GM21390 (cell line): ENCODE measurements at regions not wholly inside any gene's neighbourhood (a gene's known extent, or its start where the extent isn't known, plus 50 kb on each side); places are given as distances from the start of the nearest gene placed in this dataset.

ENCODE experiments used
- ATAC-seq: cut with Tn5 transposase; IDR thresholded peaks from one replicate; pipeline ENCODE4 v1.9.1; 2021; ENCODE audit not compliant: unreplicated experiment

DNA sequence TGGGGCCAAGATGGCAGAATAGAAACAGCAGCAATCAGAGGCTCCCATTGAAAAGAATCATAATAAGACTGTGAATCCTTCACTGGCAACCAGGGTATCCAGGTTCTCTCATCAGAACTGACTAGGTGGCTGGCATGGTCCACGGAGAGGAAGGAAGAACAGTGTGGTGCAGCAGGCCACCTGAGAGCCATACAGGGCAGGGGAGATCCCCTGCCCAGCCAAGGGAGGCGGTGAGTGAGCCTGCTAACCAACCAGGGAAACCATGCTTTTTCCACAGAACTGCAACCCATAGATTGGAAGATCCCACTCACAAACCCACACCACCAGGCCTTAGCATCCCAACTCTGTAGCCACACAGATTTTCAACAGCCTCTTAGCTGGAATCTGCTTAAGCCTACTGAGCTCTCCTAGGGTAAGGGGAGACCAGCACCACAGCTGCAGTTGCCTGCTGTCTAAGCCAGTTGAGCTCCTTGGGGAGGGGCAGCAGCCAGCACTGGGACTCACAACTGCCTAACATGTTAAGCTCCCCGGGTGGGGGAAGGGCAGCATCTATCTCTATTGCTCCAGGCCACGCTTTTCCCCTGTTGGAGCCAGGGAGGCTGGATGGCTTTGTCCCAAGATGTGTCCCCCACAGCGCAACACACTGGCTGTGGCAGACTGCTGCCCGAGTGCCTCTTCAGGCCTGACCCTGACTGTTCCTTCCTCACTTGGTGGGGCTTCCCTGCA is 342.6 kb upstream of the CCDC196 start:
- ATAC-seq: no peak

DNA sequence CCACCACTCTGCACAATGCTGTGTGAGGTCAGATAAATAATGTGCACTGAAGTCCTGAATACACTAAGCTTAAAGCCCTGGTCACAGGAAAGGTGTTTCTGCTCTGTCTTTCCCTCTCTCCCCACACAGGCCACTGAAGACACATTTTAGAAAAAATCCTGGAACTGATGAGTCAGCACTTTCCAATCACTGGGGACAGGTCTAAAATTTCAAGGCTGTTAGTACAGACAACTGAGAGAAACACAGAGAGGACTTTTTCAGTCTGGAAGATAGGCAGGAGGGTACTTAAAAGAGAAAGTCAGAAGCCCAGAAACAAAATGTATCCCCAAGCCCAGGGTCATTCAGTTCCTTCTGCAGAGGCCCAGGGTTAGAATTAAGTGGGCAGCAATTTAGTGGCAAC is 333.9 kb upstream of the CCDC196 start:
- ATAC-seq: no peak

DNA sequence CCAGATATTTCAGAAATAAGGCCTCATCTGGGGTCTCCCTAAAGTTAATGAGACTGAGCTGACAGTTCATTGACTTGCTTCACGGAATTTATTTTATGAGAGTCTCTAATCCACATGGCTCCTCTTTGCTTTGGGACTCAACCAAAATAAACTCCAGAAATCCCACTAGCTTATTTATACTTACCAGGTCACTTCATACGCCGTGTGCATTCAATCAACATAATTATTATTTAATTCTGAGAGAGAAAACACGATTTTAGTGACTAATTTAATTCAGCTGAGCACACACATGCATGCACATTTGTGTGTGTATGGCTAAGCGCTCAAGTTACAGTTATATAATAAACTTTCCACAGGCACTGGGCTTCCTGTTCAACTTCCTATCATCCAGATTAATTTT is 333.4 kb upstream of the CCDC196 start:
- no peak for ATAC-seq

DNA sequence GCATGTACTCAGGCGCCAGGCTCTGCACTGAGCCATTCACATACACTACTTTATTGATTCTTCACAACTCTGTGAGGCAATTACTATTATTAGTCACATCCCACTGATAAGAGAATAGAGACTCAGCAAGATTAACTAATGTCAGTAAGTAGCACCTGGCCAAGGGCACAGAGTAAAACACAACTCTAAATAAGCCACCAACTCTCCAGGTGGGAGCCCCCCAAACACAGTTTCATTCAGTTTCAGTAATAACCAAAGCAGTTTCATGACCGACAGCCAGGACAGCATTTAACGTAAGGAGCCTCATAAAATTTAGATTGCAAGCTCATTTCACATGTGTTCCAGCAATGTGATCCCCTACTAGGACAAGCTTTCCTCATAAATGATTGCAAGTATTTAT is 323.1 kb upstream of the CCDC196 start:
- ATAC-seq: no peak

DNA sequence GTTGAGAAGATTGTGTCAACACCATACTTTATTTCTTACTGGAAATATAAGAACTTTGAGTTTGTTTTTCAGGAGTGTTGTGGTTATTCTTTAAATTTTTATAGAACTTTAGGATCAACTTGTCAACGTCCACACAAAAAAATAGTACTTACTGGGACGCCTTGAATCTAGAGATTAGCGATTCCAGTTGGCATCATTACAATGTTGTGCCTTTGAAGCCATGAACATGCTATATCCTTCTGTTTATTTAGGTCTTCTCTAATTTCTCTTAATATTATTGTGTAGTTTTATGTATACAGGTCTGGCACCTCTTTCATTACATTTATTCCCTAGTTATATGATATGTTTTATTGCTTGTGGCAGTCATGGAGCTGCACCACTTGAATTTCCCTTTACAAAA is 320.8 kb upstream of the CCDC196 start:
- ATAC-seq: no peak

DNA sequence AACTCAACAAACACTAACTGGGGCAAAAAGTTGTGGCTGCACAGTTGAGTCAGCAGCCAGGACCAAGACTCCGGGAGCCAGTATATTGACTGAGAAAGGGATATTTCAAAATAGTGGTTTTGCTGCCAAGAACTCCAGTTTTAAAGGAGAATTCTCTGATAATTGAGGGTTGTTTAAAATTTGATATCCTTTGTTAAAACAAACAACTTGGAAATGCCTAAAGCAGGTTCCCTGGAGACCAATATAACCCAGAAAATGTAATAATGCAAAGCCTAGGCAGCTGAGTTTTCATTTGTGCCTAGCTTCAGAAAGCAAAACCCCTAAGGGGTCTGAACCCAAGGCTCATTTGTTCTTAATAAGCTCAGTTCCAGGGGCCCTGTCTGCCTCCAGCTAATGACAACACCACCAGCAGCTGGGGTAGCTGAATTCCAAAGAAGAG is 311.7 kb upstream of the CCDC196 start:
- no peak for ATAC-seq

DNA sequence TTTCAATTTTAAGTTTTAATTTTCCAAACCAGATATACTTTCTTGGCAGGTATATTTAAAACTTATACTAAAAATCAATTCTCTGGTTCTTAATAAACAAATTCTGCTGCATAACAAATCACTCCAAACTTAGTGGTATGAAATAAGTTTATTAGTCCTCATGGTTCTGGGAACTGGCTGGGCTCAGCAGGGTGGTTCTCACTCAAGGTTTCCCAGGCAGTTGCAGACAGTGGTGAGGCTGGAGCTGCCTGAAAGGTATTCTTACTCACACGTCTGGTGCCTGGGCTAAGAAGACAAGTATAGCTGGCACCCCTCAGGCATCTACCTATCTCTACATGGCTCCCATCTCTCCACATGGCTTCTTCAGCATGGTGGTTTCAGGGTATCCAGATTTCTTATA is 308.2 kb upstream of the CCDC196 start:
- no peak for ATAC-seq

DNA sequence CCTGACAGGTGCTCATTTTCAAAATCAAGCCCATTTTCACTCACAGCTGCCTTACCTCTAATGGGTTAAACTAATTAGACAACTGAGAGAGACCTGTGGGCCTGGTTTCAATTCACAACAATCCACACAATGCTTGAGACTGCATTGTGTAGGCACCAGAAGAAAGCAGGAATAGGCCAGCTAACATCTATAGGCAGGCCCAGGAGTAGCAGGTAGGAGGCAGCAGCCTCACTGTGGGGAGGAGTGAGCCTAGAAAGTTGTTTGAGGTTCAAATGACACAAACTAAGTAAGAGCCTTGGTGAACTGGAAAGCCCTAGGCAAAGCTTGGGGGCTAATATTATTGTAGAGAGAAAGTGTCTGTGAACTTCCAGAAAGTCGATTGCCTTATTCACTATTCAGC is 289.5 kb upstream of the CCDC196 start:
- no peak for ATAC-seq

DNA sequence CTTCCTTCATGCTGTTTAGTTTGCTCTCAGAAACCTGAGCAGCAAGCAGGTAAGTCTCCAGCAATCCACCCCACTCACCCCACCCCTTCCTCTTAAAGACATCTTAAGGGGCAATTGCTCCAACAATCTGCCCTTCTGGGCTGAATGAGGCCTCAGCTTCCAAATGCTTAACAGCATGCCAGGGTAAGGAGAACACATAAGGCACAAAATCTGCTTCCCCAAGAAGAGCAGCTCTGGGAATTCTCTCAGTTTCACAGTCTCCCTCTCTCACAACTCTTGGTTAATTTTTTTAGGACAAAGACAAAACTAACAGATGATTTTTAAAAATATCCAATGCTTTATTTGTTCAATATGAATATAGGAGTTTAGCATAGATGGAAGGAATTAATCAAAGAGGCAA is 288.9 kb upstream of the CCDC196 start:
- ATAC-seq: no peak

DNA sequence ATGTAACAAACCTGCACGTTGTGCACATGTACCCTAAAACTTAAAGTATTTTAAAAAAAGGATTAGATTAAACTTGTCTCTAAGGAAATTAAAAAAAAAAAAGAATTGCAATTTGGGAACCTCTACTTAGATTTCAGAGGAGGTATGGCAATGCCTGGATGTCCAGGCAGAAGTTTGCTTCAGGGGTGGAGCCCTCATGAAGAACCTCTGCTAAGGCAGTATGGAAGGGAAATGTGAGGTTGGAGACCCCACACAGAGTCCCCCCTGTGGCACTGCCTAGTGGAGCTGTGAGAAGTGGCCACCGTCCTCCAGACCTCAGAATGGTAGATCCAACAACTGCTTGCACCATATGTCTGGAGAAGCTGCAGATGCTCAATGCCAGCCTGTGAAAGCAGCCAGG is 279.6 kb upstream of the CCDC196 start:
- no peak for ATAC-seq

DNA sequence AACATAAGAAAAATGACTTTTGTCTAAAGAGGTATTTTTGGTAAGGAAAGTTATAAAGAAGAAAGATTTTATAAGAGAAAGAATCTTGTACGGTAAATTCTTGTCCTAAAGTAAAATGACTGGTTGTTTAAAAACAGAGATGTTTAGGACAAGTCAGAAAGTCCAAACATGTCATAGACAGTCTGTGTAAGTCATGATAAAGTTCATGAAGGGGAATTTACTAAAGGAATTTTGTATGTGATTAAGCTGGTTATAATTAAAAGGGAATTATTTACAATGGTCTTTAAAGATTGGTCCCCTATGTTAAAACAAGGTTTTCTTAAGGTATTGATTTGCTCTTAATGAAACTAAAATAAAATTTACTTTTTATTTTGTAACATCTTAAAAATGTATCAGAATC is 269.4 kb upstream of the CCDC196 start:
- no peak for ATAC-seq

DNA sequence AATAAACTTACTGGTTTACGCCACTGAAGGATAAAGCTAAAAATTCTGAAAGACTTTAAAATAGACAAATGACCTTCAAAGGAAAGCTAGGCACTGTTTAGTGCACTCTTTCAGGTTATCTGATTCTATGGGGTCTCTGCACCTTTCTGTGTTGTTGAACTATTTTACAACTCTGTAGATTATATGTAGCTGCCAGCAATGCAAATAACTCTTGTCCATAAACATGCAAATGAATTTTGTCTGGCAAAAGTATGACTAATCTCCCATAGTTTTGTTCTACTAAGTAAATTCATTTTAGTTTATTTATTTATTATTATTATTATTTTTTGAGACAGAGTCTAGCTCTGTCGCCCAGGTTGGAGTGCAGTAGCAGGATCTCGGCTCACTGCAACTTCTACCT is 266.3 kb upstream of the CCDC196 start:
- no peak for ATAC-seq

DNA sequence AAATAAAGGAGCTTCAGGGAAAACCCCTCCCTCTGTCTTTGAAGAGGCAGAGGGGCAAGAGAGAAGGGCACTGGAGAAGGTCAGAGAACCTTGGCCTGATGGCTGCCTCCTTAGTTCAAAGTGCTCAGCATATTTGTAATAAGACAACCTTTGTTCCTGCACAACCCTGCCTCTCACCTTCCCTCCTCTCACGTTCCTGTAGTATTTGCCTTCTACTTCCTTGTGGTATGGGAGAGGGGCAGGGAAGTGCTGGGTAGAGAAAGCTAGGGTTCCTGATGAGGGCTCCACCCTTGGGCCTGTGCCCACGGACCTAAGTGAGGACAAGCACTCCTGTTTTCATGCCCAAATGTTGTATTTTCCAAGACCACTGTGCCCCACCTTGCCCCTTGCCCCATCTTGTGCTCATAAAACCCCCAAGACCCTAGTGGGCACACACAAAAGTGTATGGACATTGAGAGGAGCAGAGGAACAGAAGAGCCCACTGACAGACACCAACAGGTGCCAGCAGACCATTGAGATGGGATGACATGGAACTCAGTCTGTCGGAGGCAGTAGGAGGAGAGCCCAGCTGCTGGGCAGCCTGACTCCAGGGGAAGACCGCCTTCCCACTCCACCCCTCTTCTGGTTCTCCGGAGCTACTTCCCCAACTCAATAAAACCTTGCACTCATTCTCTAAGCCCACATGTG is 261.5 kb upstream of the CCDC196 start:
- ATAC-seq: no peak

DNA sequence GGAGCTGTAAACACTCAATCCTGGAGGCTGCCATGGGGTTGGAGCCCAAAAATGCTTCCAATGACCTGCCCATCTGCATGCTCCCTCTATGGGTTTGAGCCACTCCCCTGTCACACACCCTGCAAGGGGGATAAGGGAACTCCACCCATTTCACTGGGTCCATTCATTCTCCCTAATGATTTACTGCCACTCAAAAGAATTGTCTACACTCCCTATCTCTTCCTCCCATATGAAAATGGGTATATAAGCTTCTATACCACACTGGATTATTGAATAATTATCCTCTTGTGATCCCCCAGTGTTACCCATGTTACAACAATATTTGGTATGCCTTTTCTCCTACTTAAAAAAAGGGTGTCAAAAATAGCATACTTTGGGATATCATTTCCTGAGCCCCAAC is 260.8 kb upstream of the CCDC196 start:
- no peak for ATAC-seq

DNA sequence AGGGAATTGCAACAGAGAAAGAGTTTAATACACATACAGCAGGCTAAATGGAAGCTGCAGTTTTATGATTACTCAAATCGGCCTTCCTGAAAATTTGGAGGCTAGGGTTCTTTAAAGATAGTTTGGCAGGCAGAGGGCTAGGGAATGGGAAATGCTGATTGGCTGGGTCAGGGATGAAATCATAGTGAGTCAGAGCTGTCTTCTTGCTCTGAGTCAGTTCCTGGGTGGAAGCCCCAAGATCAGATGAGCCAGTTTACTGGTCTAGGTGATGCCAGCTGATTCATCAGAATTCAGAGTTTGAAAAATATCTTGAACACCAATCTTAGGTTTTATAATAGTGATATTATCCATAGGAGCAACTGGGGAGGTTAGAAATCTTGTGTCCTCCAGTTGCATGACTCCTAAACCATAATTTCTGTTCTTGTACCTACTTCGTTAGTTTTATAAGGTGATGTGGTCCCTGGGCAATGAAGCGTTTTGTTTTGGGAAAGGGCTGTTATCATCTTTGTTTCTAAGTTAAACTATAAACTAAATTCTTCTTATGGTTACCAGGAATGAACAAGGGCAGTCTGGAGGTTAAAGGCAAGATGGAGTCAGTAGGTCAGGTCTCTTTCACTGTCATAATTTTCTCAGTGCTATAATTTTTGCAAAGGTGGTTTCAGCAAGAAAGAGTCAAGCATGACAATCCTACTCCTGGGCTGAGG is 257.8 kb upstream of the CCDC196 start:
- no peak for ATAC-seq

DNA sequence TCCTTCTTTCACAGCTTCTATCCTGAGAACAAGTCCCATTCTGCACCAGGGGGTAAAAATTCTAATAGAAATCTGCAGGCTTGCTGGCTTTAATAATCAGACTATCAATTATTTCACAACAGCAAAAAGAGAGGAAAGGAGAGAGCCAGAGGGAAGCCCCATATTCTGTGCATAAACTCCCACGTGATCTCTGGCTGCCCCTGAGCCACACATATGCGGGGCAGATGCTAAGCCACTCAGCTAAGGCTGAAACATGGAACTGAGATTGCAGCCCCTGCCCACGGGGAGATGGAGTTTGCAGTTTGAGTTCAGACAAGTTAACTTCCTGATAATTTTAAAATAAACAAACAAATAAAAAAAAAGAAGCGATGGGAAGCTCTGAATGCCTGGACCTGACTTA is 254.4 kb upstream of the CCDC196 start:
- ATAC-seq: no peak

DNA sequence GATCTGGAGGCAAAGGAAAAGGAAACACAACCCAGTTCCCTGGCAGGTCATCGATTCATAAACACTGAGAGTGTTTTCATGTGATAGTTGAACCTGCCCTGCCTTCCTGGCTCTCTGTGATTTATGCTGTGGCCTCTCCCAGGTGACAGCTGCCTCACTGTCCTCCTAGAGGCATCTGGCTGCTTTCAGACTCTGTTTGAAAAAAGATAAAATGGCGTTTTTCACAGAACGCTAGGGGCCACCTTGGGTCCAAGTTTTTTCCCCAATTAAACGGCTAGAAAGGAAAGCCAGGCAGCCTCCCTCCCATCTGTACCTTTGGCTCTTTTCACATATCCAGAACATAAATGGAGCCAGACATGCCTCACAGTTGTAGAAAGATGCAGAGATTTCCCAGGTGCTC is 252.6 kb upstream of the CCDC196 start:
- no peak for ATAC-seq

DNA sequence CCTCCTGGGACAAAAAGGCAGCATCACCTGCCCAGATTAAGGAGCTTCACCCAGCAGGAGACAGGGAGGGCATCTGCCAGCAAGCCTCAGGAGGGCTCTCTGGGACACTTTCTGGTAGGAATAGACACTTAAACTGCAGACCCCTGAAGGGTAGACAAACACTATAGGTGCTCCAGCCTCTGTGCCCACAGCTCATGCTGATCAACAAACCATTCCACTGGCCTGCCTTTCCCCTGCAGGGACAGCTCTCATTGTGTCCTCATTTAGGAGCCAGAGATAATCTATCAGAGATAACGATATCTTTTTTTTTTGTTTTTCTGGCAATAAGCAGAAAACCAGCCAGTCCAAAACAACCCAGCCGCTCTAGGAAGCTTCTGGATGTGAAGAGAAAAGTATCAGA is 251.8 kb upstream of the CCDC196 start:
- no peak for ATAC-seq

DNA sequence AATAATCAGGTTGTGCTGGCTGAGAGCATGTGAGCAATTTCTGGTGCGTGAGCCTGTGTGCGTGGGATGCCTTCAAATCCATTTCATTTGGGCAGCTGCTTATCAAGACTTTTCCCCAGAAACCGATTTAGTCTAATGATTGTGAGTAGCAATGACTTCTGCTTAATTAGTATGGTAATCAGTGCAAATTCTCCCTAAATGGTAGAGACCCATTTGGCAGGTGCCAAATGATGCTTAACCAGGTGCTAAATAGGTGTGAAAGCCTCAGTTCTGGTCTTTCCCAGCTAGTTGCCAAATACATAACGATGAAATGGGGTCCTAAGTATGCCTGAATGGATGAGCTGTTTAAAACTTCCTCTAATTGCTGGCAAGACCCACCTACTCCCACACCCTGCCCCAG is 248.4 kb upstream of the CCDC196 start:
- ATAC-seq: no peak

DNA sequence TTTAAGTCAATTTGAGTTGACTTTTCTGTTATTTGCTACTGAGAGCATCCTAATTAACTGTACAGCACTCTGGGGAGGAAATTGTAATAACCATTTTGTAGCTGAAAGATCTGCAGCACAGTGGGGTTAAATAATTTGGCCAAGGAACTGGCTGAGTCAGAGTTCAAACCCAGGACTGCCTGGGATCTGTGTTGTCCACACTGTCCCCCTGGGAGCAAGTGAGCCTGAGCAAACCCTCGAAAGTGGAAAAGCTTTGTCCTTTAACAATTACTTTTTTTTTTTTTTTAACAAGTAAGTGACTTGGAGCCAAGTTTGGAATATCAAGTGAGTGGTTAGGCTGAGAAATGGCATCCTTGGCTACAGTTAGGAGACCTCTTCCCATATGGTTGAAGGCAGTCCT is 247.2 kb upstream of the CCDC196 start:
- no peak for ATAC-seq

DNA sequence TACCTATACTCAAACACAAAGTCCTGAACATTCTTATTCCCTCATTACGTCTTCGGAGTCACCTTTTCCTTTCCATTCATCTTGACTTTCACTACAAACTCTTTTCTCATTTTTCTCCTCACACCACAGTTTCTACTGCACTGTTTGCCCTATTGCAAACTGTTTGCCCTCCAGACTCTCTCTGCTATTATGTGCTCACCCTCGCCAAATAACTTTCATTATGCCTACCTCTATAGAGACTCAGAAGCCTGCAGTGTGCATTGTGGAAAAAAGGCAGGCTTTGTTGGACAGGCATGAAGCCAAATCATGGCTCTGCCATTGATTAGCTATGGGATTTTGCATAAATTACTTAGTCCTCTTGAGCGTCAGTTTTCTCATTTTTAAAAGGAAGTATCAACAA is 246.6 kb upstream of the CCDC196 start:
- no peak for ATAC-seq

DNA sequence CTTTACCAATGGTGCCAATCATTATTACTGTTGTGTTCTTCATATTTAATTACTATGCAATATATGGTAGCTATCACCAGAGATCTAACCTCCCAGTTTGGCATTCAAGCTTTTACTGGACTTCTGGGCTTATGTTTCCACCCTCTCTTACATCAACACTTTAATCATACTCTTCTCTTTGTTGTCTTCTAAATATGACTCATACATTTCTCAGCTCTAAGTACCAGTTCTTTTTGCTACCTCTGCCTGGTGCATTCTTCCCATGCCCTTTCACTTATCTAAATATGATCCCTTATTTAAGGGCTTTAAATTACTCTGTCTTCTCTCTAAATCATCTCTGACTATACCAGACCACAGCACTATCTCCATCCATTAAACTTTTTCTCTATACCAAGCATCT is 246.1 kb upstream of the CCDC196 start:
- ATAC-seq: no peak
